ENCODE measurements at regions not wholly inside any gene's neighbourhood (a gene's known extent, or its start where the extent isn't known, plus 50 kb on each side); places are given as distances from the start of the nearest gene placed in this dataset.
"Not testable (repeated sequence)": the region's sequence is repeated elsewhere in the genome, so short reads cannot be mapped to it uniquely, and the experiment has no call there.

GRCh38 chr14:48568688-48569087 is 893.3 kb upstream of the MDGA2 start:
- TF ChIP-seq CTCF (IDR thresholded peaks at IDR 0.05), result no peak
- ATAC-seq (ENCODE audit: low FRiP score), result no peak
- no peak for DNase-seq (ENCODE audit: low spot score)

GRCh38 chr14:48568252-48568651 is 892.8 kb upstream of the MDGA2 start:
- ATAC-seq (ENCODE audit: low FRiP score), result no peak
- DNase-seq (ENCODE audit: low spot score), result no peak
- no peak for TF ChIP-seq CTCF (IDR thresholded peaks at IDR 0.05)

- no peak for ATAC-seq (ENCODE audit: low FRiP score)
- no peak for DNase-seq (ENCODE audit: low spot score)
- TF ChIP-seq CTCF (IDR thresholded peaks at IDR 0.05), result no peak
Measured at GRCh38 chr14:48563489-48563888, 888.1 kb upstream of the MDGA2 start.

- ATAC-seq (ENCODE audit: low FRiP score); DNase-seq (ENCODE audit: low spot score): not testable (repeated sequence)
Measured at GRCh38 chr14:48561438-48561837, 886.0 kb upstream of the MDGA2 start.

- DNase-seq (ENCODE audit: low spot score) (no peak), ATAC-seq (ENCODE audit: low FRiP score) (no peak)
- no peak for TF ChIP-seq CTCF (IDR thresholded peaks at IDR 0.05)
Measured at GRCh38 chr14:48560421-48560820, 885.0 kb upstream of the MDGA2 start.

- no peak for ATAC-seq (ENCODE audit: low FRiP score)
- TF ChIP-seq CTCF (IDR thresholded peaks at IDR 0.05), result no peak
Measured at GRCh38 chr14:48553443-48553842, 878.0 kb upstream of the MDGA2 start.

GRCh38 chr14:48546996-48547395 is 871.6 kb upstream of the MDGA2 start:
- no peak for ATAC-seq (ENCODE audit: low FRiP score)
- TF ChIP-seq CTCF (IDR thresholded peaks at IDR 0.05), result no peak
- DNase-seq (ENCODE audit: low spot score), result no peak

More at GRCh38 chr14:48553443-48553842, 878.0 kb upstream of the MDGA2 start:
- DNase-seq (ENCODE audit: low spot score), result no peak

- no peak for TF ChIP-seq CTCF (IDR thresholded peaks at IDR 0.05)
- no peak for ATAC-seq (ENCODE audit: low FRiP score)
- no peak for DNase-seq (ENCODE audit: low spot score)
Measured at GRCh38 chr14:48537600-48537999, 862.2 kb upstream of the MDGA2 start.
